NCI-H2196 treated with DMSO at 0.1 percent for 48 hours (cell line): ENCODE measurements at regions not wholly inside any gene's neighbourhood (a gene's known extent, or its start where the extent isn't known, plus 50 kb on each side); places are given as distances from the start of the nearest gene placed in this dataset.

Source experiments
- DNase-seq: peaks from one replicate; lab custom pipeline; 2025; ENCODE audit not compliant: unreplicated experiment; lab: John Stamatoyannopoulos, UW

- DNase-seq: no peak
These were observed 383.5 kb downstream of the RASEF start for GRCh38 chr9:82679472-82679871.

- DNase-seq: peak; percentile 13
These were observed 382.6 kb downstream of the RASEF start for GRCh38 chr9:82680179-82680935.

DNA sequence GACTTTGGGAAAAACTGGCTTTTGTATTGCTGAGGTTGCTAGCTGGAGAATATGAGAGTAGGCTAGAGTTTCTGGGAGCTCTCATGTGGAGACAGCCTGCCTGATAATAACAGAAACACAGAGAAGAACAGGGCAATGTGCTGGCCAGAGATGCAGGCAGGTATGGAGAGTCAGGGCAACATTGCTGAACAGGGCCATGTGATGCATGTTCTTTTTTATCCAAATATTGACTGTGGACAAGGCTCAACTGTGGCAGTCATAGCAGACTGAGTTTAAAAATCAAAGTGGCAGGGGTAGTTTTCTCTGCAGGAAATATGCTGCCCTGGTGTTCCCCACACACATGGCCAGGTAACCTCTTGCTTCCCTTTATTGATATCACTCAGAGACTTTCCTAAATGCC is 381.1 kb downstream of the RASEF start:
- DNase-seq: no peak

DNA sequence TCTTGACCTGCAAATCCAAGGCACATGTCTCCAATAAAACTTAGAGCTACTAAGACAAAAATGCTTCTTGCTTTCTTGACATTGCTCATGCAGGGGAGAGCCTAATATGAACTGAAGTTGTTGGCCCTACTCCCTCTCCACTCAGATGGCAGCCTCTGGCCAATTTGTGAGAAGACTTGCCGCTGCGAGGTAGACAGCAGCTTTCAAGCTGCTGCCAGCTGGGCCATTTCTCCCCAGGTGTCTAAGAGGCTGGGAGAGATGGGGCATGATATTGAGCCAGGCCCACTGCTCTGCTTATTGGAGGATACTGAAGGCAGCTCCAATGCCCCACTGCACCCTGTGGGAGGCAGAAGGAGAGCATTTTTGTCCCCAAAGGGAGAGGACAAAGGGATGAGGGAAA is 380.5 kb downstream of the RASEF start:
- DNase-seq: no peak

- no peak for DNase-seq
These were observed 367.2 kb downstream of the RASEF start for GRCh38 chr9:82695704-82696103.

GRCh38 chr9:82706786-82707185 is 356.2 kb downstream of the RASEF start:
- no peak for DNase-seq

- no peak for DNase-seq
These were observed 346.1 kb downstream of the RASEF start for GRCh38 chr9:82716821-82717220.

- DNase-seq: no peak
These were observed 342.4 kb downstream of the RASEF start for GRCh38 chr9:82720515-82720914.

DNA sequence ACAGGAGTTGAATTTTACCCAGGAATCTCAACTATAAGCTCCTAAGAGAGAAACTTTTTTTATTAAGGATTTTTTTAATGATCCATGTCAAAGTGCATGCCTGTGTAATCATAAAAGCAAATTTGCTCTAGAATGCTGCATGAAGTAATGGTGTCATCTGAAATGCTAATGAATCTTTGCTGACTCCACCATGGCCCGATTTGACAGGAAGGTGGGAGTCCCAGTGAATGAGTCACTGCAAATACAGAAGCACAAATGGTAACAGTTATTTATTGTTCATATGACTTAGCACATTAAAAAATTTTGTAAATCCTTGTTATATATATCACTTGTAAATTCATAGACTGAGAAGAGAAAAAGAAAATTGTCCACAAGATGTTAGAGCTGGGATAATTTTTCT is 341.3 kb downstream of the RASEF start:
- DNase-seq: no peak

DNA sequence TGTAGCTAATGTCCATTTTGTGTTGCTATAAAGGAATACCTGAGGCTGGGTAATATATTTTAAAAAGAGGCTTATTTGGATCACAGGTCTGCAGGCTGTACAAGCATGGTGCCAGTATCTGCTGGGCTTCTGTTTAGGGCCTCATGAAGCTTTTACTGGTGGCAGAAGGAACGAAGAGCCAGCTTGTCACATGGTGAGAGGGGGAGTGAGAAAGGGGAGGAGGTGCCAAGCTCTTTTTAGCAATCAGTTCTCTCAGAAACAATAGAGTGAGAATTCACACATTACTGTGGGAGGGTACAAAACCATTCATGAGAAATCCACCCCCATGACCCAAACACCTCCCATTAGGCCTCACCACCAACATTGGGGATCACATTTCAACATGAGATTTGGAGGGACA is 340.9 kb downstream of the RASEF start:
- DNase-seq: no peak

GRCh38 chr9:82722561-82722960 is 340.4 kb downstream of the RASEF start:
- DNase-seq: no peak

DNA sequence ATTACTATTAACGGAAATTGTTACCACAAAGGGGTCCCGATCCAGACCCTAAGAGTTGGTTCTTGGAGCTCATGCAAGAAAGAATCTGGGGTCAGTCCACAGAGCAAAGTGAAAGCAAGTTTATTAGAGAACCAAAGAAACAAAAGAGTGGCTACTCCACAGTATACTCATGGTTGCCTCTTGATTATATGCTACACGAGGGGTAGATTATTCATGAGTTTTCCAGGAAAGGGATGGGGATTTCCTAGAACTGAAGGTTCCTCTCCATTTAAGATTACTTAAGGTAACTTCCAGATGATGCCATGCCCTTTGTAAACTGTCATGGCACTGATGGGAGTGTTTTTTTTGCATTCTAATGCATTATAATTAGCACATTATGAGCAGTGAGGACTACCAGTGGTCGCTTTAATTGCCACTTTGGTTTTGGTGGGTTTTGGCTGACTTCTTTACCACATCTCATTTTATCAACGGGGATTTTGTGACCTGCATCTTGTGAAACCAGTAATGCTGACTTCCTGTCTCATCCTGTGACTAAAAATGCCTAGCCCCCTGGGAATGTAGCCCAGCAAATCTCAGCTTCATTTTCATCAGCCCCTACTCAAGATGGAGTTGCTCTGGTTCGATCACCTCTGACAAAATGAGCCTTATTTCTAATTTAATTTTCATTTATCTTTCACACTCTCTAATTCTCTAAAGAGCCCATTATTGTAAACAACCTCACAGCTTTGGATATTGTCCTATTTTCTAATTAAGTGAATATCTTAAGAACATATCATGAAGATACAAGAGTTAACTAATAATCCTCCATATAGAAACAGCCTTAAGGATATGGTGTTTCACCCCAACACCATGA is 336.3 kb downstream of the RASEF start:
- DNase-seq: no peak

- DNase-seq: no peak
These were observed 333.8 kb downstream of the RASEF start for GRCh38 chr9:82729141-82729540.

DNA sequence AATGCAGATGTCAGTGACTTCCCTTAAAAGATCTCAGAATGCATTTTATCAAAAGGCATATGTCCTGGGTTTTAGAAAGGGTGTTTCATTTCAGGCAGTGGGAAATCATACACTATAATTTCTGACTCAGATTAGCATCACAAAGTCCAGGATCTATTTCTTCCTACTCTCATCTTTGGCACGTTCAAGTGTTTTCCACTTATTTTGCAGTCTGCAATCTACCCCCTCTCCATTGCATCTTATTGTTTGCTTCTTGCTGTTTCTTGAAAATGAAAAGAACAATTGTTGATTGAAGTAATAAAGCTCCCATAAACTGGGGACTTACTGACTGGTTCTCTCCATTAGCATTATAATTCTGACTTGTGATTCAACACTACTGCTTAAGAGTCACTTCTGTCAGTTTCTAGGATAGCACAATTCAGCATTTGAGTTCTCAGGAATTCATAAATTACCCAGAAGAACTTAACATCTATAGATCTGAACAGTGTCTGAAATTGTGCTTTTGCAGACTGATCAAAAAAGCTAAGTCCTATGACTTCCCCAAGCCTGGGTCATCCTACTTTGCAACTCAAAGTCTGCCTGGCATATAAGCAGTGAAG is 332.9 kb downstream of the RASEF start:
- no peak for DNase-seq

DNA sequence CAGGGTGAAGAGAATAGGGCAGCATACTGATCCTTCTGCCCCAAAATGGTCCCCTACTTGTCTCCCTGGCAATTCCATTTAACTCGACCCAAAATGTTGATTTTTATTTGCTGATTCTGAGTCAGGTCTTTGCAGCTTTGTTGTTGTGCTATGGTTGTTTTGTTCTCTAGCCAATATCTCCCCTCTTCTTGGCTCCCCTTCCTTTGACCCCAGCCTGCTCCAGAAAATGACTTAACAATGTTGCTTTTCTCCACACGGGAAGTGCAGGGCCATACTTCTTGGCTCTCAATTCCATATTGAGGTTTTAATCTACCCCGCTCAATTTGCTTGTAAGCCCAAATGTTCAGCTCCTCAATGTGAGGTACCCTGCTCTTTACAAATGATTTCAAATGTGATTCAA is 330.0 kb downstream of the RASEF start:
- DNase-seq: no peak

- no peak for DNase-seq
These were observed 326.8 kb downstream of the RASEF start for GRCh38 chr9:82736126-82736525.

GRCh38 chr9:82736701-82737100 is 326.2 kb downstream of the RASEF start:
- DNase-seq: no peak

DNA sequence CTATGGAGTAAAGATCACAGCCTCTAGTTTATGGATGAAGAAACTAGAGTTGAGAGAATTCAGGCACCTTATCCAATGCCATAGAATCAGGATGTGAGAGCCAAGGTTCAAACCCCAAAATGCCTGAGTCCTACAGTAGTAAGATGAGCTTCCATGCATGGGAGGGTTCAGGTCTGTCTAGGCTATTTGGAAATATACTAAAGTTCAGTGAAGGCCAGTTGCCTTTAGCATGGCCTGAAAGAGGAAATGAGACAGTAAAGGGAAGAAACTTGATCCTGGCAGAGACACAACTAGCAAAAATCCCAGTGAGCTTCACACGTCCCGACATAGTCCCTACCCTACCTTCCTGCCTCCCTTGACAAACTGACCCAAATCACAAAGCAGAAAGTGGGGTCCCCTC is 317.0 kb downstream of the RASEF start:
- DNase-seq: no peak

DNA sequence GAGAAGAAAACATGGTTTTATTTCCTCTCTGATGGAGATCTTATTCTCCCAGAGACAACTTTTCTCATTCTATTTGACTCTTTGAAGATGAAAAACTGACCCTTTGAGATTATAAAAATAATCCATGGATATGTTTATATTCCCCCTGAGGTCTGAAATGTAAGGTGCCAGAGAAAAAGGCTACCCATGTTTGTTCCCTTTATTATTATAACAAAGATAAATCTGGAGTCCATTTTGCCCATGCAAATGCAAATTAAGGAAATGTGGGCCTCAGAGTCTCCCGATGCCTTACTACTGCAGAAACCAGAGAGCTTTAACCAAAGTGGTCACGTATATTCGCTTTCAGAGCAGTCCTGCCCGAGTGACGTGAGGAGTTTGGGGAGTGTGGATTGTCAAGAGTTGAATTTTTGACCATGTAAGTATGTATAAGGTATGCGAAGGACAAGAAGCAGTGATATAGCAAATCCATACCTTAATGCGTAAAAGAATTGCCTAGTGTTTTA is 312.5 kb downstream of the RASEF start:
- DNase-seq: no peak

GRCh38 chr9:82757924-82758323 is 305.0 kb downstream of the RASEF start:
- no peak for DNase-seq

GRCh38 chr9:82761027-82761426 is 301.9 kb downstream of the RASEF start:
- no peak for DNase-seq

- no peak for DNase-seq
These were observed 301.0 kb downstream of the RASEF start for GRCh38 chr9:82761956-82762355.
